Mucosa of stomach (tissue), 1 donor: ENCODE measurements at regions not wholly inside any gene's neighbourhood (a gene's known extent, or its start where the extent isn't known, plus 50 kb on each side); places are given as distances from the start of the nearest gene placed in this dataset.
"Not testable (repeated sequence)": the region's sequence is repeated elsewhere in the genome, so short reads cannot be mapped to it uniquely, and the experiment has no call there.

Experiments
- H3K27me3 ChIP-seq: one replicate; pipeline ENCODE4 v1.7.0; 2013; ENCODE audit warnings: mild to moderate bottlenecking, low read length; ENCODE audit not compliant: control insufficient read depth, insufficient read depth
- H3K36me3 ChIP-seq: one replicate; pipeline ENCODE4 v1.7.0; 2013; ENCODE audit warnings: low read length; ENCODE audit not compliant: control insufficient read depth, insufficient read depth
- H3K4me1 ChIP-seq: one replicate; pipeline ENCODE4 v1.7.0; 2013; ENCODE audit warnings: mild to moderate bottlenecking, low read length; ENCODE audit not compliant: control insufficient read depth, insufficient read depth
- H3K4me3 ChIP-seq: one replicate; pipeline ENCODE4 v1.7.0; 2013; ENCODE audit warnings: low read length
- H3K9ac ChIP-seq: one replicate; pipeline ENCODE4 v1.7.0; 2013; ENCODE audit warnings: mild to moderate bottlenecking, low read length, moderate library complexity
- H3K9me3 ChIP-seq: one replicate; pipeline ENCODE4 v1.7.0; 2013; ENCODE audit warnings: mild to moderate bottlenecking, low read length, moderate library complexity; ENCODE audit not compliant: control insufficient read depth
- donor health status: Pancreatic carcinoma.

DNA sequence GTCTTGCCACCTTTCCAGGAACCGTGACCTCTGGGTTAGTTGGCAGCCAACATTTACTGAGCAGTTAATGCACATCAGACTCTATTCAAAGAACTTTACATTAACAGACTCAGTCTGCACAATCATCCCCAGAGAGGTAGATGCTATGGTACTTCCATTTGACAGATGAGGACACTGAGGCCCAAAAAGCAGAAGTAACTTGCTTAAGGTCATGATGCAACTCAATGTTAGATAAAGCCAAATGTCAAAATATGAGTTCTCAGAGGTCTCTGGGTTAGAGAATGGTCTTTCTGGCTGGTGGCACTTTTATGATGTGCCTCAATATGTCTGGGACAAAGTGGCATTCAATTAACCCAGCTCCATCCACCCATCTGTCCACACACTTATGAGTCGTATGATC lies 450.0 kb downstream of the MIAT start:
- Histone ChIP-seq H3K27me3 (no peaks in the 10 kb centered on the region), H3K9ac (no peak overlapping the region), H3K9me3 (no peaks in the 10 kb centered on the region), H3K4me1 (peaks cover 18% of the 10 kb centered on the region), H3K4me3 (no peak overlapping the region), H3K36me3 (no peaks in the 10 kb centered on the region)

DNA sequence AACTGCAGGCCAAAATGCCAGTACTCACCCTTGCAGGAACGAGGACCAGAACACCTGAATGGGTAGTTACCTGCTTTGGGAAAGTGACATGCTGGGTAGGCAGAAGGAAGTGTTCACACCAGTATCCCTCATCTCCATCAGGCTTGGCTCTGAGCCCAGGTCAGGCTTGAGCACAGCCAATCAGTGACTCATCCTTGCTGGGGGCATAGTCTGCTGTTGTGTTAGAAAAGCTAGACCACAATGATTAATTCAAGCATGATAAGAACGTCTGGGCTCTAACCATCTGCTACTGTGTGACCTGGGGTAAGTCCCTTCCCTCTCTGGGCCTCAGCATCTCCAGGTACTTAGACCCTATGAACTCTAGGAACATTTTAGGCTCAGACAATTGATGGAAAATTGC lies 450.4 kb downstream of the MIAT start:
- Histone ChIP-seq H3K4me1 (peaks cover 22% of the 10 kb centered on the region), H3K36me3 (no peaks in the 10 kb centered on the region), H3K27me3 (no peaks in the 10 kb centered on the region), H3K9ac (no peak overlapping the region), H3K4me3 (no peak overlapping the region), H3K9me3 (no peaks in the 10 kb centered on the region)

DNA sequence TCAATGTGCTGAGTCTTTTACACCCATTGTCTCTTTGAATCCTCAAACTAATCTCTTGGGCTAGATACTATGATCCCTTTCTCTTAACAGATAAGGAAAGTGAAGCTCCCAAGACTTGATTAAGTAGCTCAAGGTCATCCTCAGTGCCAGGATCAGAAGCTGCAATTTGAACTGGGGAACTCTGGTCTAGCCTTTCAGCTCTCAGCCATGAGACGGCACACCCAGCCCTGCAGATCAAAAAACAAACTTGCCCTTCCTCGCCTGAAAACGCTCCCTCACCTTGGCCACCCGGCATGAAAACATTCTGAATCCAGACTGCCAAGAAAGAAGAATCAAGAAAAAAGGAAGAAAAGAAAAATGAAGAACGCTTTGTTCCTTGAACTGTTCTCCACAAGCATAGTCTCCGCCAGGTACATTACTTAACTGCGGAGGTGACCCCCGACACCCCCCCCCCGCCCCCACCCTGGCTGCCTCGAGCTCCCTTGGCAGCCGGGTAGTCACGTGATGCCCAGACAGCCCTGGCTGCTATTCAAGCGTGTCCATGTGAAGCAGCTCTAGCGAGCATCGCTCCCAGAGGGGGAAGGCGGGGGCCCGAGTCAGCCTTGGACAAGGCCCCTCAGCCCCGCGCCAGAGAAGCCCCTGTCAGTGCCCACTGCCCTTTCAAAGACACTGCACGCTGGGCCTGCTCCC lies 451.2 kb downstream of the MIAT start:
- Histone ChIP-seq H3K36me3 (no peaks in the 10 kb centered on the region), H3K9me3 (no peaks in the 10 kb centered on the region), H3K9ac (no peak overlapping the region), H3K27me3 (no peaks in the 10 kb centered on the region), H3K4me3 (no peak overlapping the region), H3K4me1 (peaks cover 30% of the 10 kb centered on the region)

DNA sequence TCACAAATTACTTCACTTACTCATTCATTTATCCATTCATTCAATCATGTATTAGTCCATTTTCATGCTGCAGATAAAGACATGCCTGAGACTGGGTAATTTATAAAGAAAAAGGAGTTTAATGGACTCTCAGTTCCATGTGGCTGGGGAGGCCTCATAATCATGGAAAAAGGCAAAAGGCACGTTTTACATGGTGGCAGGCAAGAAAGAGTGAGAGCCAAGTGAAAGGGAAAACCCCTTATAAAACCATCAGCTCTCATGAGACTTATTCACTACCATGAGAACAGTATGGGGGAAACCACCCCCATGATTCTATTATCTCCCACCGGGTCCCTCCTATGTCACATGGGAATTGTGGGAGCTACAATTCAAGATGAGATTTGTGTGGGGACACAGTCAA lies 452.0 kb downstream of the MIAT start:
- peaks cover 32% of the 10 kb centered on the region for H3K4me1 ChIP-seq
- H3K27me3 ChIP-seq, H3K4me3 ChIP-seq, H3K36me3 ChIP-seq, H3K9ac ChIP-seq, H3K9me3 ChIP-seq: not testable (repeated sequence)

DNA sequence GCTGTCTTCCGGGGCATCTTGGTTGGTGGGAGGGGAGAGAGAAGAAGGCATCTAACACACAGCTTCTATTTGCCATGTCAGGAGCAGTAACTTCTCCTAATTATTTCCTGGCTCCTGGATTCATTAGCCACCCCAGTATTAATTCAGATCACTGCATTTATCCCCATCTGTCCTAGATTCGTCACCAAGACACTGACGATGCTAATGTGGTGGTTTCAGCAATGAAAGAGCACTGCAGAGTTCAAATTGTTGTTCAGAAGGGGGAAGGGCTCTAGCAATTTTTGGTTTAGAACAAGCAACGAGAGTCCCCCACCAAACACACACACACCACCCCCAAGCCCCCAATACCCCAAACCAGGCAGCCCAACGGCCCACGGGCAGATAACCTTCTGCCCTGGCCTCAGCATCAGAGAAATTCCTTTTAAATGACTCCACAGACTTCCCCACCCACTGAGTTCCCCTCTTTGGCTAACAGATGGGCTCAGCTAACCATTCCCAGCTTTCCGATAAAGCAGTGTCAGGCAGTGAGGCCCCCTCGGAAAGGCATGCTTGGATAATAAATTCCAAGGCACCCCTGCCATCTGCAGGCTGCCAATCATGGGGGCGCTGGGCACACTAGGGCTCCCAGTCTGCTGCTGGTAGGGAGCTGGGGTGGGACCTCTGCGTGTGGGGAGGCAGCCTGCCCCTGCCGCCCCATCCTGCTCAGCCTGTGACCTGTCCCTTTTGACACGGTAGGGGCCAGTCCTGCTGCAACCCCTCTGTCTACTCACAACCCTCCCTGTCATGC lies 453.5 kb downstream of the MIAT start:
- H3K36me3 ChIP-seq, result no peaks in the 10 kb centered on the region
- H3K27me3 ChIP-seq, result no peaks in the 10 kb centered on the region
- no peak overlapping the region for H3K4me3 ChIP-seq
- H3K9ac ChIP-seq, result no peak overlapping the region
- H3K9me3 ChIP-seq, result no peaks in the 10 kb centered on the region
- H3K4me1 ChIP-seq, result peaks cover 39% of the 10 kb centered on the region

DNA sequence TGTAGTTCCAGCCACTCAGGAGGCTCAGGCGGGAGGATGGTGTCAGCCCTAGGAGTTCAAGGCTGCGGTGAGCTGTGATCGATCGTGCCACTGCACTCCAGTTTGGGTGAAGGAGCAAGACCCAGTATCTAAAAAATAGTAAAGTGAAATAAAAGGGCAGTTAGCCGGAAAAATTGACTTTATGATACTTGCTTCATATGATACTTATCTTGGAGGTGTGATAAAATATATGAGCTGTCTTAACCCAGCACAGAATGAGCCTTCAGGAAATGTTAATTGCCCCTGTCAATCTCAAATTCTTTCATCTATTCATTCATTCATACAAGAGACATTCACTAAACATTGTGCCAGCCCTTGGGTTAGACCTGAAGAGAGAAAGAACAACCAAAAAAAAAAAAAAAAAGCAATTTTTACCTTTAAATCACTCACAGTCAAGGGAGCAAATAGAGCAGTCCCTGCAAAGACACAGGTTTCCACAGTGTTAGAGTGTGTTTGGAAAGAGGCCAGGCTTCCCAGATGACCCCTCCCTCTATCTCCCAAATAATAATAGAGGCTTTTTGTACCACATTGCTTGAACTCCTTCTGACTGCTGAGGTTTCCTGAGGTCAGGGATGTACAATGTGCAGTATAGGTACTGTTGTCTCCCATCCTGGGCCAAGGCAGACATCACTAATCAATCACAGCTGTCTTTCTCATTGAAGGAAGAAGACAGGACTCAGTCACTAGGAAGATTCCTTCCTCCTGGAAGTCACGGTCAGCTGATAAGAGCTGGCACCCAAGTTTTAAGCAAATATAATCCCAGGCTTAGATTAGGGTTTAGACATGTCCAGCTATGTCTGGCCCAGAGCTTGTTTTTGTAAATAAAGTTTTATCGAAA lies 454.6 kb downstream of the MIAT start:
- Histone ChIP-seq H3K9me3 (no peaks in the 10 kb centered on the region), H3K4me3 (no peak overlapping the region), H3K27me3 (no peaks in the 10 kb centered on the region), H3K36me3 (no peaks in the 10 kb centered on the region), H3K4me1 (peaks cover 39% of the 10 kb centered on the region), H3K9ac (no peak overlapping the region)

DNA sequence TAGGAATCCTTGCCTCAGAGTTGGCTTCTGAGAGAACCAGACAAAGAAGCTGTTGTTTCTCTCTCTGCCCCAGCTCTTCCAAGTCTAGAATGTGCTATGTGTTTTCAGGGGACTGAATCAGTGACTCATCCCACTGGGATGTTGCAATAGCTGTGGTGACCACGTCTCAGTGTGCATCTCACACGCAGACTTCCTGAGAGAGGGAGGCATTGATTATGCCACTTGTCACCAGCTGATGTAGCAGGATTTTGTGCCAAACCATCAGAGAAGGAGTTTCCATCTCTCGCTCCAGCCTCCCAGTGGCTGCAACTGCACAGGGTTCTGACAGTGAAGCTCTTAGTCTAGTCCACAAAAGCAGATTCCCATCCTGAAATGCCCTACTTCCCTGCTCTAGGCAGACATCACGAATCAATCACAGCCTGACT lies 455.8 kb downstream of the MIAT start:
- H3K9me3 ChIP-seq, result no peaks in the 10 kb centered on the region
- H3K4me3 ChIP-seq, result no peak overlapping the region
- peaks cover 30% of the 10 kb centered on the region for H3K4me1 ChIP-seq
- no peak overlapping the region for H3K9ac ChIP-seq
- no peaks in the 10 kb centered on the region for H3K27me3 ChIP-seq
- H3K36me3 ChIP-seq, result no peaks in the 10 kb centered on the region

DNA sequence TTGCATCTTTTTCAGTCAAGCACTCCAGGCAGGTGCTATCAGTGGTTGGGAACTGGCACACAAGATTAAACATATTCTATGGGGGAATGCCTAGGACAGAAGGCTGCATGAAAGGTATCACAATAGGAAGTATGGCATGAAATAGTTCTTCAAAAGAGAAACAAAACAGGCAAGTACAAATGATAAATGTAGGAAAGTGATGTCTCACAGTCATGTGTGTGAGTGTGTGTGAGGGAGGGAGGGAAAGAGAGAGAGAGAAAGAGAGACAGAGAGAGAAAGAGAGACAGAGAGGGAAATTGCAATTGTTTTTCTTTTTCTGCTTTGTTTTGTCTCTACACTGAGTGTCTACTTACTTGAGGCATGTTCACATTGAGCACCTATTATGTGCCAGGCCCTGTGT lies 456.3 kb downstream of the MIAT start:
- no peak overlapping the region for H3K9ac ChIP-seq
- no peaks in the 10 kb centered on the region for H3K36me3 ChIP-seq
- H3K27me3 ChIP-seq, result no peaks in the 10 kb centered on the region
- H3K9me3 ChIP-seq, result no peaks in the 10 kb centered on the region
- H3K4me3 ChIP-seq, result no peak overlapping the region
- H3K4me1 ChIP-seq, result peaks cover 26% of the 10 kb centered on the region

DNA sequence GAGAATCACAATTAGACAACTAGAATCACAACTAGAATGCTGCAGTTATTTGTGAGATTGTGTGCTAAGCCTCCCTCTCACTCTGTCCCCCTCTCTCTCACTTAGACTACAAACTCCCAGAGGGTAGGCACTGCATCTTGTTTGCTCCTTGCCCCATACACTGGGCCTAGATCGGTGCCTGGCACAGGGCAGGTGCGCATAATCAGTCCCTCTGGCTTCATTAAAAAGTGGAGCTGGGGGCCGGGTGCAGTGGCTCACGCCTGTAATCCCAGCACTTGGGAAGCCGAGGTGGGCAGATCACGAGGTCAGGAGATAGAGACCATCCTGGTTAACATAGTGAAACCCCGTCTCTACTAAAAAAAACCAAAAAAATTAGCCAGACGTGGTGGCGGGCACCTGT lies 456.8 kb downstream of the MIAT start:
- peaks cover 20% of the 10 kb centered on the region for H3K4me1 ChIP-seq
- no peak overlapping the region for H3K4me3 ChIP-seq
- H3K9ac ChIP-seq, result no peak overlapping the region
- no peaks in the 10 kb centered on the region for H3K27me3 ChIP-seq
- H3K9me3 ChIP-seq, result no peaks in the 10 kb centered on the region
- no peaks in the 10 kb centered on the region for H3K36me3 ChIP-seq

DNA sequence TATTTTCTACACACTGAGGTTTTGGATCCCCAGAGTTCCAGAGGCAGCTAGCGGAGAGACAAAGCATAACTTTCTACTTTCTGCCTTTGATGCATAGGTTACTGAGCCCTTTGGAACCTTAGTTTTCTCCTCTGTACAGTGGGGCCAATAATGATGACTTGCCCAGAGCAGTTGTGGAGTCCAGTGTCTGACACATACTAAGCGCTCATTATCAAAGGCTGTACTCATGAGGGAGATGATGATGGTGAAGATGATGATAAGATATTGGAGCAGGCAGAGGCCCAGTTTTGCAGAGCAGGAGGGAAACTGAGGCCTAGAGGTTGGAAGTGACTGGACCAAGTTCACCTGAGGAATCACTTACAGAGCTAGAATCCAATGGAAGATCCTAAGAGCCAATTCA lies 458.0 kb downstream of the MIAT start:
- peaks cover 4% of the 10 kb centered on the region for H3K9me3 ChIP-seq
- H3K36me3 ChIP-seq, result no peaks in the 10 kb centered on the region
- peaks cover 20% of the 10 kb centered on the region for H3K4me1 ChIP-seq
- H3K9ac ChIP-seq, result no peak overlapping the region
- H3K4me3 ChIP-seq, result no peak overlapping the region
- no peaks in the 10 kb centered on the region for H3K27me3 ChIP-seq

DNA sequence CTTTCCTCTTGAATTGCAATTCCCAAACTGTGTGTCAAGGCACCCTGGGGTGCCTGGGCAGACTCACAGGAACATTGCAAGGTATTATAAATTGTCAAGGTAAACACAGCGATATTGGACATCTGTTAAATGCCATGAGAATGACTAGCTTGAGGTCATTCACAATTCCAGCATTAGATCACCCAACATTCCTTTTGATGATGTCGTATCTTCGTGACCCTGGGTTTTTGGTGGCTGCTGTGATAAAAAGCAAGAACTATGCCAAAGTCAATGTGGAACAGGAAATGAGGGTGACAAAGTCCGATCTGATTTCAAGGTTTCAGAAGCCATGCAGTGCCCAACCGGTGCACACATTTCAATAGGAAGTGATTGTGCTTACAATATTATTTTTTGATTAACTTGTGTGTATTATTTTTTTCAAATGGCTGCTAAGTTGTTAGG lies 458.4 kb downstream of the MIAT start:
- Histone ChIP-seq H3K9ac (no peak overlapping the region), H3K36me3 (no peaks in the 10 kb centered on the region), H3K4me1 (peaks cover 20% of the 10 kb centered on the region), H3K9me3 (peaks cover 4% of the 10 kb centered on the region), H3K27me3 (no peaks in the 10 kb centered on the region), H3K4me3 (no peak overlapping the region)
